ENCODE measurements at regions not wholly inside any gene's neighbourhood (a gene's known extent, or its start where the extent isn't known, plus 50 kb on each side); places are given as distances from the start of the nearest gene placed in this dataset.

- Mint-ChIP-seq H3K27me3 (peaks cover 64% of the 10 kb centered on the region), H3K36me3 (ENCODE audit: low read depth) (no peaks in the 10 kb centered on the region), H3K9me3 (no peaks in the 10 kb centered on the region), H3K27ac (no peak overlapping the region), H3K4me3 (no peak overlapping the region), H3K4me1 (ENCODE audit: low read depth) (no peaks in the 10 kb centered on the region)
- POLR2A ChIA-PET, result no interaction called here
- H3K9me3 ChIP-seq (ENCODE audit: control insufficient read depth in 1 of 2, insufficient read depth in 1 of 2, low read length in 2 of 2), result peaks cover 0 to 6% of the 10 kb centered on the region in 2 experiments
- intact Hi-C loops (cut with DNase I, micrococcal nuclease), result no loop called here
- CTCF ChIA-PET, result no interaction called here
- no peak overlapping the region for H3K4me3 ChIP-seq (ENCODE audit: low read length)
- H3K27me3 ChIP-seq (ENCODE audit: control insufficient read depth in 1 of 2, insufficient read depth in 2 of 2, low read length in 2 of 2), result peaks cover 3 to 23% of the 10 kb centered on the region in 2 experiments
- H3K4me1 ChIP-seq (ENCODE audit: insufficient read depth, low read length), result no peaks in the 10 kb centered on the region
- no peak for DNase-seq
- ATAC-seq (ENCODE audit: poor library complexity), result no peak
- H3K36me3 ChIP-seq (ENCODE audit: insufficient read depth, low read length), result no peaks in the 10 kb centered on the region
- TF ChIP-seq CTCF (IDR thresholded peaks at IDR 0.05), result no peak
- no peak overlapping the region for H3K27ac ChIP-seq (ENCODE audit: low read depth in 1 of 2, low read length in 2 of 2)
Measured at GRCh38 chr19:29370276-29370675, 155.5 kb upstream of the VSTM2B start.

GRCh38 chr19:29371251-29372090 lies 154.3 kb upstream of the VSTM2B start:
- H3K36me3 Mint-ChIP-seq (ENCODE audit: low read depth), result no peaks in the 10 kb centered on the region
- no peak overlapping the region for H3K4me3 Mint-ChIP-seq
- Histone ChIP-seq H3K9me3 (ENCODE audit: control insufficient read depth in 1 of 2, insufficient read depth in 1 of 2, low read length in 2 of 2) (peaks cover 0 to 6% of the 10 kb centered on the region in 2 experiments), H3K4me3 (ENCODE audit: low read length) (no peak overlapping the region), H3K27me3 (ENCODE audit: control insufficient read depth in 1 of 2, insufficient read depth in 2 of 2, low read length in 2 of 2) (peaks cover 3 to 11% of the 10 kb centered on the region in 2 experiments), H3K4me1 (ENCODE audit: insufficient read depth, low read length) (no peaks in the 10 kb centered on the region), H3K36me3 (ENCODE audit: insufficient read depth, low read length) (no peaks in the 10 kb centered on the region), H3K27ac (ENCODE audit: low read depth in 1 of 2, low read length in 2 of 2) (no peak overlapping the region)
- TF ChIP-seq CTCF (IDR thresholded peaks at IDR 0.05), result no peak
- peaks cover 62% of the 10 kb centered on the region for H3K27me3 Mint-ChIP-seq
- DNase-seq (no peak), ATAC-seq (ENCODE audit: poor library complexity) (no peak)
- intact Hi-C loops (cut with DNase I, micrococcal nuclease), result no loop called here
- H3K27ac Mint-ChIP-seq, result no peak overlapping the region
- H3K4me1 Mint-ChIP-seq (ENCODE audit: low read depth), result no peaks in the 10 kb centered on the region
- POLR2A ChIA-PET, result no interaction called here
- H3K9me3 Mint-ChIP-seq, result no peaks in the 10 kb centered on the region
- CTCF ChIA-PET, result no interaction called here

- H3K4me1 Mint-ChIP-seq (ENCODE audit: low read depth), result no peaks in the 10 kb centered on the region
- no peak overlapping the region for H3K4me3 ChIP-seq (ENCODE audit: low read length)
- H3K4me1 ChIP-seq (ENCODE audit: insufficient read depth, low read length), result no peaks in the 10 kb centered on the region
- no peak for ATAC-seq (ENCODE audit: poor library complexity)
- H3K27ac ChIP-seq (ENCODE audit: low read depth in 1 of 2, low read length in 2 of 2), result no peak overlapping the region
- peaks cover 0 to 6% of the 10 kb centered on the region in 2 experiments for H3K9me3 ChIP-seq (ENCODE audit: control insufficient read depth in 1 of 2, insufficient read depth in 1 of 2, low read length in 2 of 2)
- no peak overlapping the region for H3K4me3 Mint-ChIP-seq
- intact Hi-C loops (cut with DNase I, micrococcal nuclease), result no loop called here
- ChIA-PET CTCF (no interaction called here), POLR2A (no interaction called here)
- DNase-seq, result no peak
- TF ChIP-seq CTCF (IDR thresholded peaks at IDR 0.05), result no peak
- no peak overlapping the region for H3K27ac Mint-ChIP-seq
- peaks cover 3 to 7% of the 10 kb centered on the region in 2 experiments for H3K27me3 ChIP-seq (ENCODE audit: control insufficient read depth in 1 of 2, insufficient read depth in 2 of 2, low read length in 2 of 2)
- H3K36me3 ChIP-seq (ENCODE audit: insufficient read depth, low read length), result no peaks in the 10 kb centered on the region
- no peaks in the 10 kb centered on the region for H3K9me3 Mint-ChIP-seq
- H3K27me3 Mint-ChIP-seq, result peaks cover 60% of the 10 kb centered on the region
- no peaks in the 10 kb centered on the region for H3K36me3 Mint-ChIP-seq (ENCODE audit: low read depth)
Measured at GRCh38 chr19:29372091-29372415, 153.7 kb upstream of the VSTM2B start.
